AG09309 (cell line): ENCODE measurements at regions not wholly inside any gene's neighbourhood (a gene's known extent, or its start where the extent isn't known, plus 50 kb on each side); places are given as distances from the start of the nearest gene placed in this dataset.

Source experiments
- DNase-seq: peaks from one replicate; pipeline ENCODE4 v3.0.0-alpha.2; 2010; ENCODE audit warnings: low read depth
- H3K4me3 ChIP-seq: 2 replicates; pipeline ENCODE4 v1.5.1; 2011; ENCODE audit warnings: mild to moderate bottlenecking, low read depth, low read length, moderate library complexity; ENCODE audit not compliant: control insufficient read depth
- TF ChIP-seq, protein P1 (sequence below): IDR thresholded peaks from 2 replicates; pipeline ENCODE4 v1.5.1; 2011; ENCODE audit warnings: mild to moderate bottlenecking, low read depth, low read length, inconsistent platforms; ENCODE audit not compliant: insufficient read depth, control insufficient read depth; ENCODE audit errors: missing control alignments

DNA sequence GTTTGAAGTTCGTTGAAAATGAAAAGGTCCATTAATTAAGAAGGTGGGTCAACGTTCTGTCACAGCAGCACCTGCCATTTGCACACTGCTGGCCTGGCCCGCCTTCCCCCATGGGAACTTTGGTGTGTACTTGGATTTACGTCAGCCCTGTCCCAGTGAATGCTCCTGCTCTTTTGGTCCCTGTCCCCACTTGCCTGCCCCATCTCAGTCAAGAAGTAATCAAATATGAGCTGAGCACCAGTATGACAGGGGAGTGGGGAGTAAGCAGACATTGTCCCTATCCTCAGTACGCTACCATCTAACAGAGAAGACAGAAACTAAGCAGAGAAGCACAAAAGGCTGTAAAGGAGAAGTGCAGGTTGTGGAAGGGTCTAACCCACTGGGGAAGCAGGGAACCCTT, 65.1 kb downstream of the SLC4A3 start:
- no peak overlapping the region for H3K4me3 ChIP-seq
- TF ChIP-seq, protein P1, sequence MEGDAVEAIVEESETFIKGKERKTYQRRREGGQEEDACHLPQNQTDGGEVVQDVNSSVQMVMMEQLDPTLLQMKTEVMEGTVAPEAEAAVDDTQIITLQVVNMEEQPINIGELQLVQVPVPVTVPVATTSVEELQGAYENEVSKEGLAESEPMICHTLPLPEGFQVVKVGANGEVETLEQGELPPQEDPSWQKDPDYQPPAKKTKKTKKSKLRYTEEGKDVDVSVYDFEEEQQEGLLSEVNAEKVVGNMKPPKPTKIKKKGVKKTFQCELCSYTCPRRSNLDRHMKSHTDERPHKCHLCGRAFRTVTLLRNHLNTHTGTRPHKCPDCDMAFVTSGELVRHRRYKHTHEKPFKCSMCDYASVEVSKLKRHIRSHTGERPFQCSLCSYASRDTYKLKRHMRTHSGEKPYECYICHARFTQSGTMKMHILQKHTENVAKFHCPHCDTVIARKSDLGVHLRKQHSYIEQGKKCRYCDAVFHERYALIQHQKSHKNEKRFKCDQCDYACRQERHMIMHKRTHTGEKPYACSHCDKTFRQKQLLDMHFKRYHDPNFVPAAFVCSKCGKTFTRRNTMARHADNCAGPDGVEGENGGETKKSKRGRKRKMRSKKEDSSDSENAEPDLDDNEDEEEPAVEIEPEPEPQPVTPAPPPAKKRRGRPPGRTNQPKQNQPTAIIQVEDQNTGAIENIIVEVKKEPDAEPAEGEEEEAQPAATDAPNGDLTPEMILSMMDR, result no peak
- DNase-seq, result no peak

DNA sequence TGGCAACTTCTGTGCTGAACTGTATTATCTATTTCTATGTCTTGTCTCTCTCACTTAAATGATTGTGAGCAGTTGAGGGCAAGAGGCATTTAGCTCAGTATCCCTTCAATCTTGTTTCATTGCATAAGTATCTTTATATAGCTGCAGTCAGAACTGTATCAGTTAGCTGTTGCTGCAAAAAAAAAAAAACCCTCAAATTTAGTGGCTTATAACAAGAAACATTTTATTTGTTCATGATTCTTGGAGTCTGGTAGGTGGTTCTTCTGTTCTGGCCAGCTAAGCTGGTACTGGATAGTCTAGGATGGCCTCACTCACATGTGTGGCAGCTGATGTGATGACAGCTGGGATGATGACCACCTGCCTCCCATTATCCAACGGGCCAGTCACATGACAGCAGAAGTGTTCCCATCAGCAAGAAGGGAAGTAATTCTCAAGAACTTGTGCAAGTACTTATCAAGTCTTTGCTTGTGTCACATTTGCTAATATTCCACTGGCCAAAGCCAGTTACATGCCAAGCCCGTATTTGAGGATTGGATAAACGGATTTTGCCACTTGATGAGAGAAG, 67.8 kb downstream of the SLC4A3 start:
- H3K4me3 ChIP-seq, result no peak overlapping the region
- DNase-seq, result no peak
- TF ChIP-seq, protein P1, result no peak

DNA sequence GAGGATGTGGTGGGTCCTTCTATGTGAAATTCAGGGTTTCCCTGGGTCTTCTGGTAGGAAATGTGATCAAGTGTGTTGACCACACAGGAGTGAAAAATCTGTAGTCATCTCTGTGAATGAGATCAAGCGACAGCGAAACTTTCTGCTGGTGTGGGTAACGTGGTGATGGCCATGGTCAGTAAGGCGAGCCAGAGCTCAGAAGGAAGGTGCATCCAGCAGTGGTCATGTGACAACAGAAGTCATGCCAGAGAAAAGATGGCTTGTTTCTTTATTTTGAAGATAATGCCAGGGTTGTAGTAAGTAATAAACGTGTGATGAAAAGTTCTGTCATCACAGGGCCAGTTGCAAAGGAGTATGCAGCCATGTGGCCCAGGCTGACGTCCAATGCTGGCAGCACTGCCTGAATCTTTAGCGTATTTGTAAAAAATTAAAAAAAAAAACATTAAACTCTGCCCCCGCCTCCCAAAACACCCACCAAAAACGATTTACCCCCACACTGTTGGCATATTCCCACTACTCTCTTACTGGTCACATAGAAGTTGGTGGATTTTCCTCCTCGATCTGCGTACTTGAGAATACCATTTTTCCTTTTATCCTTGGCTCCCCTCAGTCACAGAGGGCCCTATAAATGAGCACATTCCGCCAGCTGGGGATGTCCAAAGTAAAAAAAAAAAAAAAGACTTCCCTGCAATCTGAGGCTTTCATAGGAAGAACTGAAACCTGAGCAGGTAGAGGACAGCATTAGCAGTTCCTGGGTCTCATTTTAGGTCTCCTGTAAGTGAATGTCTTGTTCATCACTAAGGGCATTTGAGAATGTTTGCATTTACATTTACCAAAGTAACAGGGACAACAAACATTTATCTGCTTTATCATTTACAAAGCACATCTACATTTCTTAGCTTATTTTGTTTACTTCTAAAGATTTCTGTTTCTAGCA, 70.6 kb downstream of the SLC4A3 start:
- DNase-seq, result no peak
- H3K4me3 ChIP-seq, result no peak overlapping the region
- TF ChIP-seq, protein P1, result no peak

DNA sequence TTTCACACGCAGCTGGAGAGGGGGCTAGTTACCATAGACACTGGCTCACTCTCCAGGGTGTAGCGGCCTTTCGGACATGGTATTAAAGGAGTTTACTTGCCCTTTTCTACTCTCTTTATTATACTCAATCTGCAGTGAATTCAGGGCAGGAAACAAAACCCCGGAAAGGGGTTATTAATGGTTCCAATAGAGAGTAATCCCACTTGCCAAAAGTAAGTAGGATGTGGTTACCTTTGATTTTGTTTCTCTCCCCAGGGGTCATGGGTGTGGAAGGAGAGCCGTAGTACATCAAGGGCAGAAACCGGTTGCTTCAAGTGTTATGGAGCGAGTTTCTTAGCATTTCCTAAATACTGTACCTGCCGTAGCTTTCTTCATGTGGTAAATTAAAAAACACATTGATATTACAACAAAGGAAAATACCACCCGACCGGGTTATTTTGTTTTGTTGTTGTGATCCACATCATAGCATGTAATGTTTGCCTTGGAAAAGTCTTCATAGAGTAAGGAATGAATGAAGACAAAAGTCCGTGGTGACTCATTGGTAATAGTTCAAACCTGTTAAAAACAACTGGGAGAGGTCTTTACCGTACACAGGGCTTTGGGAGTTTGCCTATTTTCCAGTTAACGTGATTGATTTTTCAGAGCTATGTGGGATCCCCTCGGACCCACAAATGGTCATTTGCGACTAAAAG, 71.5 kb downstream of the SLC4A3 start:
- no peak overlapping the region for H3K4me3 ChIP-seq
- no peak for DNase-seq
- TF ChIP-seq, protein P1, result no peak

DNA sequence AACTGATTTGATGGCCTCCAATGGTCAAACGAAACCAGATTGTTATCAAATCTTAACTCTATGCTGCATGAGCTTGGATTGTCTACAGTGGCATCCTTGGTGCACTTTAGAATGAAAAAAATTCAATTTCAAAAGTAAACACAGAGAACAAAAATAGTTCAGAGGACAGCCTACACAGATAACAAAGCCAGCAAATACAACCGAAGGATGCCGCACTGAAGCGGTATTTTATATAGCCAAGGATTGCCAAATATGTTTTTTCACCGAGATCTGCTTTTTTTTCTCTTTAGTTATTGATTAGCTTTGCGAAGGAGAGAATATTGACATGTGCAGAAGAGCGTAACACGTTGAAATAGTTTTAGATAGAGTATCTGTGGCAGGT, 72.0 kb downstream of the SLC4A3 start:
- no peak overlapping the region for H3K4me3 ChIP-seq
- TF ChIP-seq, protein P1, result no peak
- no peak for DNase-seq

DNA sequence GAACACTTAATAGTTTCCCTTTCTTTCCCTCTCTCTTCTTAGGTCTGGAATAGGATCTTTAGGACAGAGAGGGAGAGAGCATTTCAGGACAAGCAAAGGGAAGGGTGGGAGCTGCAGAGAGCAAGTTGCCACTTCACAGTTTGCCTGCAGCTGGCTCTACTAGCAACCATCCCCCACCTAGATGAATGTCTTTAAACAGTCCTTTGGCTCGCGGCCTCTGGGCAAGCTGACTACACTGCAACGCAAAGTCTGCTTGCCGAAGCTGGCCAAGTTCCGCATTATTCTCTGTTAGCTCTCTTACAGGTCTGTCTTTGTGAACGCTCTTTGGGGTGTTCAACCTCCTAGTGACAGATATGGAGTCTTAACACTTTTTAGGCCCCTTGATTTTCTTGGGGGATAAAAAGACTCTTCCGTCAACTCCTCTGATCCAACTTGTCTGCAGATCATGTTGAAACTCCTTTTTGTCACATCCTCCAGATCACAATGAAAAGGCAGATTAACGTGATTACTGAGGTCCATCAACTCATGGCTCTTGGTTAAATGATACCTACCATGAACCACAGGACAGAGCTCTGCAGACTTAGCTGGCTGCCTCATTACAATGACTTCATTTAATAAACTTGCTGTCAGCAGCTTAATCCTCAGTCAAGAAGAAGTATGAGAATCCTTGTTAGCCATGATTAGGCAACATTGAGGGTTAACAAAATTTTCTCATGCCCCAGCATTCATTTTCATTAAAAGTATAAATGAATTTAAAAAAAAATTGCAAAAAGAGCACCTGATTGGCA, 74.6 kb downstream of the SLC4A3 start:
- TF ChIP-seq, protein P1, result no peak
- H3K4me3 ChIP-seq, result no peak overlapping the region
- no peak for DNase-seq
